ENCODE measurements at regions not wholly inside any gene's neighbourhood (a gene's known extent, or its start where the extent isn't known, plus 50 kb on each side); places are given as distances from the start of the nearest gene placed in this dataset.

DNA sequence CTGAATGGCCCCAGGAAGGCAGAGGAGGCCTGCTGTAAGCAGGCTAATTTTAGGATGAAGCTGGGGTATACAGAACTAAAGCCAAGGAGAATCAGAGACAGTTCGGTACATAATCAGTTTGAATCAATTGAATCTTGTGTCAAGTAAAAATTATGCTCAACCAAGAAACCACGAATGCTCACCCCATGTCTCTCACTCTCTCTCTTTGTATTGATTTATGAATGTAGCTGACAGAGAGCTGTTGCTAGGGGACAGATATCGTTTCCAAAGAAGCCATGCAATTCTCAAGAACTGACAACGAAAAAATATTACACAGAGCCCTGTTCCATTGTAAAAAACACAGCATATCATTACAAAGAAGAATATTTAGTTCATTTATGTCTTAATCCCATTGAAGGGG lies 151.1 kb upstream of the PKP2 start:
- TF ChIP-seq, protein P1, sequence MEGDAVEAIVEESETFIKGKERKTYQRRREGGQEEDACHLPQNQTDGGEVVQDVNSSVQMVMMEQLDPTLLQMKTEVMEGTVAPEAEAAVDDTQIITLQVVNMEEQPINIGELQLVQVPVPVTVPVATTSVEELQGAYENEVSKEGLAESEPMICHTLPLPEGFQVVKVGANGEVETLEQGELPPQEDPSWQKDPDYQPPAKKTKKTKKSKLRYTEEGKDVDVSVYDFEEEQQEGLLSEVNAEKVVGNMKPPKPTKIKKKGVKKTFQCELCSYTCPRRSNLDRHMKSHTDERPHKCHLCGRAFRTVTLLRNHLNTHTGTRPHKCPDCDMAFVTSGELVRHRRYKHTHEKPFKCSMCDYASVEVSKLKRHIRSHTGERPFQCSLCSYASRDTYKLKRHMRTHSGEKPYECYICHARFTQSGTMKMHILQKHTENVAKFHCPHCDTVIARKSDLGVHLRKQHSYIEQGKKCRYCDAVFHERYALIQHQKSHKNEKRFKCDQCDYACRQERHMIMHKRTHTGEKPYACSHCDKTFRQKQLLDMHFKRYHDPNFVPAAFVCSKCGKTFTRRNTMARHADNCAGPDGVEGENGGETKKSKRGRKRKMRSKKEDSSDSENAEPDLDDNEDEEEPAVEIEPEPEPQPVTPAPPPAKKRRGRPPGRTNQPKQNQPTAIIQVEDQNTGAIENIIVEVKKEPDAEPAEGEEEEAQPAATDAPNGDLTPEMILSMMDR (IDR thresholded peaks at IDR 0.05 in 2 of 3, conservative IDR thresholded peaks at IDR 0.05 in 1 of 3; ENCODE audit: borderline replicate concordance in 1 of 3, insufficient read depth in 1 of 3, low read depth in 2 of 3, low read length in 2 of 3) = no peak
- no peak for TF ChIP-seq RAD21 (IDR thresholded peaks at IDR 0.05; ENCODE audit: low read depth)
- no peak for TF ChIP-seq CEBPB (IDR thresholded peaks at IDR 0.05; ENCODE audit: low read depth)
- TF ChIP-seq FOSL1 (IDR thresholded peaks at IDR 0.05; ENCODE audit: low read depth) = no peak
- no peak for TF ChIP-seq EZH2 (IDR thresholded peaks at IDR 0.05)
- TF ChIP-seq POLR2AphosphoS5 (IDR thresholded peaks at IDR 0.05; ENCODE audit: low read depth, low read length) = no peak
- TF ChIP-seq ZNF274 (IDR thresholded peaks at IDR 0.05; ENCODE audit: low read depth, low read length) = no peak
- TF ChIP-seq, protein P2, sequence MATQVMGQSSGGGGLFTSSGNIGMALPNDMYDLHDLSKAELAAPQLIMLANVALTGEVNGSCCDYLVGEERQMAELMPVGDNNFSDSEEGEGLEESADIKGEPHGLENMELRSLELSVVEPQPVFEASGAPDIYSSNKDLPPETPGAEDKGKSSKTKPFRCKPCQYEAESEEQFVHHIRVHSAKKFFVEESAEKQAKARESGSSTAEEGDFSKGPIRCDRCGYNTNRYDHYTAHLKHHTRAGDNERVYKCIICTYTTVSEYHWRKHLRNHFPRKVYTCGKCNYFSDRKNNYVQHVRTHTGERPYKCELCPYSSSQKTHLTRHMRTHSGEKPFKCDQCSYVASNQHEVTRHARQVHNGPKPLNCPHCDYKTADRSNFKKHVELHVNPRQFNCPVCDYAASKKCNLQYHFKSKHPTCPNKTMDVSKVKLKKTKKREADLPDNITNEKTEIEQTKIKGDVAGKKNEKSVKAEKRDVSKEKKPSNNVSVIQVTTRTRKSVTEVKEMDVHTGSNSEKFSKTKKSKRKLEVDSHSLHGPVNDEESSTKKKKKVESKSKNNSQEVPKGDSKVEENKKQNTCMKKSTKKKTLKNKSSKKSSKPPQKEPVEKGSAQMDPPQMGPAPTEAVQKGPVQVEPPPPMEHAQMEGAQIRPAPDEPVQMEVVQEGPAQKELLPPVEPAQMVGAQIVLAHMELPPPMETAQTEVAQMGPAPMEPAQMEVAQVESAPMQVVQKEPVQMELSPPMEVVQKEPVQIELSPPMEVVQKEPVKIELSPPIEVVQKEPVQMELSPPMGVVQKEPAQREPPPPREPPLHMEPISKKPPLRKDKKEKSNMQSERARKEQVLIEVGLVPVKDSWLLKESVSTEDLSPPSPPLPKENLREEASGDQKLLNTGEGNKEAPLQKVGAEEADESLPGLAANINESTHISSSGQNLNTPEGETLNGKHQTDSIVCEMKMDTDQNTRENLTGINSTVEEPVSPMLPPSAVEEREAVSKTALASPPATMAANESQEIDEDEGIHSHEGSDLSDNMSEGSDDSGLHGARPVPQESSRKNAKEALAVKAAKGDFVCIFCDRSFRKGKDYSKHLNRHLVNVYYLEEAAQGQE (IDR thresholded peaks at IDR 0.05; ENCODE audit: low read depth) = no peak
- no peak for TF ChIP-seq POLR2A (IDR thresholded peaks at IDR 0.05; ENCODE audit: borderline replicate concordance, extremely low read depth, insufficient read depth, insufficient read length)
- no peak for TF ChIP-seq SIN3A (IDR thresholded peaks at IDR 0.05; ENCODE audit: low read depth)
- TF ChIP-seq, protein P3, sequence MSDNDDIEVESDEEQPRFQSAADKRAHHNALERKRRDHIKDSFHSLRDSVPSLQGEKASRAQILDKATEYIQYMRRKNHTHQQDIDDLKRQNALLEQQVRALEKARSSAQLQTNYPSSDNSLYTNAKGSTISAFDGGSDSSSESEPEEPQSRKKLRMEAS (IDR thresholded peaks at IDR 0.05) = no peak
